Parathyroid adenoma (tissue), 2 donors: ENCODE measurements at regions not wholly inside any gene's neighbourhood (a gene's known extent, or its start where the extent isn't known, plus 50 kb on each side); places are given as distances from the start of the nearest gene placed in this dataset.

ENCODE experiments used
- H2AFZ ChIP-seq: fragments of 300-600 bp; sonication (generic); one replicate; pipeline ENCODE4 v1.7.0; 2017; ENCODE audit warnings: antibody characterized with exemption, mild to moderate bottlenecking
- H3K27ac ChIP-seq: fragments of 300-600 bp; sonication (generic); one replicate; pipeline ENCODE4 v1.7.0; 2017
- H3K27me3 ChIP-seq: fragments of 300-600 bp; sonication (generic); one replicate; pipeline ENCODE4 v1.7.0; 2017; ENCODE audit warnings: low read length; ENCODE audit not compliant: control insufficient read depth, insufficient read depth
- H3K36me3 ChIP-seq: fragments of 300-600 bp; sonication (generic); one replicate; pipeline ENCODE4 v1.7.0; 2017; ENCODE audit warnings: low read length; ENCODE audit not compliant: control insufficient read depth, insufficient read depth
- H3K4me1 ChIP-seq: fragments of 300-600 bp; sonication (generic); one replicate; pipeline ENCODE4 v1.7.0; 2017; ENCODE audit warnings: control low read depth
- H3K4me2 ChIP-seq: fragments of 300-600 bp; sonication (generic); one replicate; pipeline ENCODE4 v1.7.0; 2017; ENCODE audit warnings: low read length
- H3K4me3 ChIP-seq: fragments of 300-600 bp; sonication (generic); one replicate; pipeline ENCODE4 v1.7.0; 2017; ENCODE audit warnings: low read depth, low read length
- H3K79me2 ChIP-seq: fragments of 300-600 bp; sonication (generic); one replicate; pipeline ENCODE4 v1.7.0; 2017; ENCODE audit warnings: control low read depth
- H3K9ac ChIP-seq: fragments of 300-600 bp; sonication (generic); one replicate; pipeline ENCODE4 v1.7.0; 2017; ENCODE audit warnings: mild to moderate bottlenecking
- H3K9me3 ChIP-seq: fragments of 300-600 bp; sonication (generic); one replicate; pipeline ENCODE4 v1.7.0; 2017; ENCODE audit warnings: low read length; ENCODE audit not compliant: control insufficient read depth
- CTCF ChIP-seq: fragments of 300-600 bp; sonication (generic); IDR thresholded peaks from one replicate; pipeline ENCODE4 v1.7.0; 2017; ENCODE audit warnings: antibody characterized with exemption, mild to moderate bottlenecking
- donor health status: primary hyperparathyroidism.

GRCh38 chr18:78652001-78652545, 327.5 kb upstream of the SALL3 start:
- H3K79me2 ChIP-seq: no peaks in the 10 kb centered on the region
- no peaks in the 10 kb centered on the region for H3K27me3 ChIP-seq
- H3K4me3 ChIP-seq: no peak overlapping the region
- TF ChIP-seq CTCF: no peak
- no peaks in the 10 kb centered on the region for H3K4me1 ChIP-seq
- H3K9ac ChIP-seq: no peak overlapping the region
- no peak overlapping the region for H3K4me2 ChIP-seq
- no peak overlapping the region for H3K27ac ChIP-seq
- H3K36me3 ChIP-seq: no peaks in the 10 kb centered on the region
- no peak overlapping the region for H2AFZ ChIP-seq
- H3K9me3 ChIP-seq: no peaks in the 10 kb centered on the region

GRCh38 chr18:78655921-78656320, 323.7 kb upstream of the SALL3 start:
- Histone ChIP-seq H3K9ac (no peak overlapping the region), H3K4me3 (no peak overlapping the region), H3K27me3 (no peaks in the 10 kb centered on the region), H3K9me3 (no peaks in the 10 kb centered on the region), H3K79me2 (no peaks in the 10 kb centered on the region), H3K4me2 (no peak overlapping the region), H3K4me1 (no peaks in the 10 kb centered on the region), H3K27ac (no peak overlapping the region), H3K36me3 (no peaks in the 10 kb centered on the region), H2AFZ (no peak overlapping the region)
- no peak for TF ChIP-seq CTCF

GRCh38 chr18:78656346-78656925, 323.2 kb upstream of the SALL3 start:
- H3K9ac ChIP-seq: no peak overlapping the region
- H3K27me3 ChIP-seq: no peaks in the 10 kb centered on the region
- no peaks in the 10 kb centered on the region for H3K79me2 ChIP-seq
- H3K36me3 ChIP-seq: no peaks in the 10 kb centered on the region
- no peak overlapping the region for H3K27ac ChIP-seq
- H3K9me3 ChIP-seq: no peaks in the 10 kb centered on the region
- H3K4me1 ChIP-seq: no peaks in the 10 kb centered on the region
- H3K4me2 ChIP-seq: no peak overlapping the region
- TF ChIP-seq CTCF: no peak
- H3K4me3 ChIP-seq: no peak overlapping the region
- no peak overlapping the region for H2AFZ ChIP-seq

GRCh38 chr18:78658531-78658930, 321.1 kb upstream of the SALL3 start:
- no peaks in the 10 kb centered on the region for H3K9me3 ChIP-seq
- H3K27ac ChIP-seq: no peak overlapping the region
- no peak for TF ChIP-seq CTCF
- H3K79me2 ChIP-seq: no peaks in the 10 kb centered on the region
- H3K4me2 ChIP-seq: no peak overlapping the region
- no peaks in the 10 kb centered on the region for H3K36me3 ChIP-seq
- no peak overlapping the region for H3K9ac ChIP-seq
- no peaks in the 10 kb centered on the region for H3K4me1 ChIP-seq
- no peak overlapping the region for H2AFZ ChIP-seq
- no peak overlapping the region for H3K4me3 ChIP-seq
- no peaks in the 10 kb centered on the region for H3K27me3 ChIP-seq

- H3K4me2 ChIP-seq: no peak overlapping the region
- no peak overlapping the region for H3K9ac ChIP-seq
- H3K27ac ChIP-seq: no peak overlapping the region
- no peaks in the 10 kb centered on the region for H3K79me2 ChIP-seq
- no peaks in the 10 kb centered on the region for H3K9me3 ChIP-seq
- no peaks in the 10 kb centered on the region for H3K4me1 ChIP-seq
- H3K4me3 ChIP-seq: no peak overlapping the region
- no peaks in the 10 kb centered on the region for H3K36me3 ChIP-seq
- H3K27me3 ChIP-seq: no peaks in the 10 kb centered on the region
- no peak overlapping the region for H2AFZ ChIP-seq
- TF ChIP-seq CTCF: no peak
Measured at GRCh38 chr18:78659057-78659456, 320.6 kb upstream of the SALL3 start.
